GM06990 (cell line): ENCODE measurements at regions not wholly inside any gene's neighbourhood (a gene's known extent, or its start where the extent isn't known, plus 50 kb on each side); places are given as distances from the start of the nearest gene placed in this dataset.

Source experiments
- DNase-seq: peaks from one replicate; pipeline ENCODE4 v3.0.0-alpha.2; 2011; ENCODE audit not compliant: insufficient read length; ENCODE audit errors: extremely low read depth
- H3K27me3 ChIP-seq: replicated peaks from 2 replicates; pipeline ENCODE4 v1.6.0; 2011; ENCODE audit warnings: low read length; ENCODE audit not compliant: control insufficient read depth, insufficient read depth
- H3K36me3 ChIP-seq: 2 replicates; pipeline ENCODE4 v1.5.1; 2011; ENCODE audit warnings: low read length; ENCODE audit not compliant: control insufficient read depth, insufficient read depth
- H3K4me3 ChIP-seq: replicated peaks from 2 replicates; pipeline ENCODE4 v1.5.1; 2011; ENCODE audit warnings: low read depth, mild to moderate bottlenecking, control low read depth, low read length
- CTCF ChIP-seq: IDR thresholded peaks from 2 replicates; pipeline ENCODE4 v1.5.1; 2011; ENCODE audit warnings: low read length, control low read depth, mild to moderate bottlenecking, inconsistent platforms; ENCODE audit not compliant: insufficient read depth, poor library complexity, severe bottlenecking

GRCh38 chr2:136510244-136510643, 255.1 kb upstream of the THSD7B start:
- Histone ChIP-seq H3K36me3 (no peaks in the 10 kb centered on the region), H3K4me3 (no peak overlapping the region), H3K27me3 (peaks cover 2% of the 10 kb centered on the region)
- no peak for TF ChIP-seq CTCF
- DNase-seq = no peak

GRCh38 chr2:136505462-136505861, 259.9 kb upstream of the THSD7B start:
- no peak for TF ChIP-seq CTCF
- Histone ChIP-seq H3K27me3 (no peaks in the 10 kb centered on the region), H3K36me3 (no peaks in the 10 kb centered on the region), H3K4me3 (no peak overlapping the region)
- DNase-seq = no peak

DNA sequence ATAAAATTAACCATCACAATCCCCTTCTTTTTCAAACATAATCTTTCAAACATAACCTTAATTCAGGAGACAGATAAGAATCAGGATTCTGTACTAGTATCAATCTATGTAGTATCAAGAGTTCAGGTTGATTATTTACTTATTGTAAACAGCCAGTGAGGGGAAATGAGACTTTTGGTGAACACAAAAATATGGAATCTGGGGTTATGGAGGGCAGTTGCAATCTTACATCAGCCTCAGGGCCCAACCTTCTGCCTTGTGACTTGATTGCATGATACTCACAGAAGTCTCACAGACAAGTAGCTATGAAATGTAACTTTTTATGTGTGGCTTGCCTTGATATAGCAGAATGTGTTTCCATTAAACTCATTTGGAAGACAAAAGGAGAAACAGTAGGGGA, 262.7 kb upstream of the THSD7B start:
- no peak for DNase-seq
- no peak for TF ChIP-seq CTCF
- H3K27me3 ChIP-seq = no peaks in the 10 kb centered on the region
- H3K4me3 ChIP-seq = no peak overlapping the region
- no peaks in the 10 kb centered on the region for H3K36me3 ChIP-seq

GRCh38 chr2:136497709-136498108, 267.6 kb upstream of the THSD7B start:
- DNase-seq = no peak
- TF ChIP-seq CTCF = no peak
- no peak overlapping the region for H3K4me3 ChIP-seq
- H3K27me3 ChIP-seq = no peaks in the 10 kb centered on the region
- no peaks in the 10 kb centered on the region for H3K36me3 ChIP-seq

- DNase-seq = no peak
These were observed 268.4 kb upstream of the THSD7B start for GRCh38 chr2:136496966-136497365.

More at GRCh38 chr2:136496966-136497365, 268.4 kb upstream of the THSD7B start:
- H3K4me3 ChIP-seq = no peak overlapping the region
- H3K36me3 ChIP-seq = no peaks in the 10 kb centered on the region
- no peak for TF ChIP-seq CTCF
- H3K27me3 ChIP-seq = no peaks in the 10 kb centered on the region; the same call in 1 of the 2 replicates
